Pons (tissue), 1 donor: ENCODE measurements at regions not wholly inside any gene's neighbourhood (a gene's known extent, or its start where the extent isn't known, plus 50 kb on each side); places are given as distances from the start of the nearest gene placed in this dataset.

Experiments used
- DNase-seq: peaks from one replicate; pipeline ENCODE4 v3.0.0-alpha.2; 2016; ENCODE audit warnings: low spot score

DNA sequence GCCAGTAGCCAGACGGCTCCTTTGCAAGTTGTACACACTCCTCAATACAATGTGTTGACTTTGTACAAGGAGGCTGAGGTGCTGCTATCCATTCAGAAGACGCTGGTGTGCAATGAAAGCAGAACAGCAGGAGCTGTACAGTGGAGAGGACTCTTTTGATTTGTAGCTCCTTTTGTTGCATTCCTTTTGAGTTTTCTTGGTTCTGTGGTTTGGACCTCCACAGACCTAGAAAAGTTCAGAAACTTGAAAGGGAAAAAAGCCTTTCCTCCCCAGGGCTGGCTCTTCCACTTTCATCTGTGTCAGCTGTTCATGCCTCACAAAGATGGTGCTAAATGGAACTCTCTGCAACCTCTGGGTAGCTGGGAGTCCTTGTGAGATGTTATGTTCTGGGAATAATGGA lies 117.4 kb downstream of the MAT2B start:
- DNase-seq, result no peak

GRCh38 chr5:163623524-163623923 lies 118.1 kb downstream of the MAT2B start:
- no peak for DNase-seq

DNA sequence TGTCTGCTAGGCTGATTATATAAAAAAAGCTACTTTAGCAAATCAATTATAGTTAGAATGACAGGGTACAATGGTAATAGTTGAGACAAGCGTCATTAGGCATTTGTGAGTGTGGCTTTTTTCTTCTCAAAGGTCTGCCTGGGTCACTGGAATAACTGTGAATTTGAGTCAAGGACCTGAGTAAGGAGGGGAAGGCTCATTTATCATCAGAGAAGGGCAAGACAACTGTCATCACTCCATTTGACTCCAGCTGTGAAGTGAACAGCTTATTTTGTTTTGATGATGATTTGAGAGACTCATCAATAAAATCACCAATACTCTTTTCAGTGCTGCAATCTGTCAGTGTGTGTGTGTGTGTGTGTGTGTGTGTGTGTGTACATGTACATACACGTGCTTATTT lies 118.6 kb downstream of the MAT2B start:
- DNase-seq, result no peak

- DNase-seq, result no peak
Observed at GRCh38 chr5:163624431-163624830, 119.0 kb downstream of the MAT2B start.

GRCh38 chr5:163626904-163627434 lies 121.5 kb downstream of the MAT2B start:
- no peak for DNase-seq

GRCh38 chr5:163631856-163632255 lies 126.4 kb downstream of the MAT2B start:
- no peak for DNase-seq

- no peak for DNase-seq
Observed at GRCh38 chr5:163633926-163634460, 128.6 kb downstream of the MAT2B start.

GRCh38 chr5:163635631-163636030 lies 130.2 kb downstream of the MAT2B start:
- no peak for DNase-seq

GRCh38 chr5:163642904-163643303 lies 137.5 kb downstream of the MAT2B start:
- no peak for DNase-seq

DNA sequence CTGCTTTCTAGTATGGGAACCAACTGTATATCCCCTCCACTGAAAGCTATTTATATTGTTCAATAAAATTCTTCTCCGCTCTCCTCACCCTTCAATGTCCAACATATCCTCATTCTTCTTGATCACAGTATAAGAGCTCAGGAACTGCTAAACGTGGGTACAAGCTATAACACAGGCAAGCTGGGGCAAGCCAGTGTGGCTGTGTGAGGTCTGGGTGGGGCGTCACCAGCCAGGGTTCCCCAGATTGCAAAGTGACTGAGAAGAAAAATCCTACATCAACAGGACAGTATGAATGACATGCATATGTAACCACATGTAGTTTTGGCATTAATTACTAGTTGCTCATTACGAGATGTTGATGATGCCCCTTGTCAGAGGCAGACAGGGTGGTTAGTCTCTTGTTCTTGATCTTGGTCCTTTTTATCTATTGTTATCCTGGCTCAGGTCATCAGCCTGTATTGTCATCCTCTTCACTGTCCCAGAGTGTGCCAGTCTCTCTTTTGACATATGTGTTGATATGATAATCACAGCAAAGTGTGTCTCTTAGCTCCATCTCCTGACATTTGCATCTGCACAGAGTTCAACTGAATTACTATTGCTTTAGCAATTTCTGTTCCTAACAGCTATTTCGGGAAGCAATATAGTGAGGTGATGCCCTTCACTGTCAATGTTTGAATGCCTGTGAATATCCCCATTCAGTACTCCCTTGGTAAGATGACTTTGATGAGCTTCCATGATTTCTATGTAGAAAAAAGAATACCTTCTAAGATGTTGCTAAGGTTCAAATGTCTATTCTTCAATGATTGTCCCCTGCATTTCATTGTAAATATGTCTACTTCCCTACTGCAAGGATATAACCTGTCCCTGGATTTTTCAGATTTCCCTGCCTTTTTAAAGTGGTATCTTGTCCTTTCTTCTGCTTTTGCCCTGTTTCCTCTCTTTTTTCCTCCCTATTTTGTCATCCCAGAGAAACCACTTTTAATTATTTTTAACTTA lies 140.3 kb downstream of the MAT2B start:
- DNase-seq, result no peak

DNA sequence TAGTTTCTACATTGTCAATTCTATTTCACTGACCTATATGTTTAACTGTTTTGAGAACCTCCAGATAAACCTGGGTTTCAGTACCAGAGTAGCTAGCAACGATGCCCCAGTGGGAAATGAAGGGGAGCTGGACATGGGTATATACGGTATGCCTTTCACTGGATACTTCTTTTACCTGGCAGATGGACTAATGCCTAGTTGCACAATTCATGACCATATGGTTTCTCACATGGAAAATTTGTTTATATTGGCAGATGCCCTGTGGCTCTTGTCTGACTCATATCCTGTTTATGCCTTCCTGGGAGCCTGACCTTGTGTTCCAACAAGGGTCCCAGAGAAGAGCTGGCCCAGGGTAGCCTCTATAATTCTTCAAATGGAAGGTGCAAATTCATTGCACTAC lies 144.1 kb downstream of the MAT2B start:
- no peak for DNase-seq

DNA sequence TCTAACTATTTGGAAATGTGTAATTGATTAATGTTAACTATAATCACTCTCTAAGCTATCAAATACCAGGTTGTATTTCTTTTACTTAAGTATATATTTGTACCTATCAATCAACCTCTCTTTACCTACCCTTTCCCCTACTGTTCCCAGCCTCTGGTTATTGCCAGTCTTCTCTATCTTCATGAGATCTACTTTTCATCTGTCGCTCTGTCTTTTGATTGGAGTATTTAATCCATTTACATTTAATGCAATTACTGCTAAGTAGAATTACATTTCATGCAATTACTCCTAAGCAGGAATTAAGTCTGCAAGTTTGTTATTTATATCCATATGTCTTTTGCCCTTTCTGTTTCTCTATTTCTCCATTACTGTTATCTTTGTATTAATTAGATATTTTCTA lies 148.1 kb downstream of the MAT2B start:
- no peak for DNase-seq

- DNase-seq, result no peak
Observed at GRCh38 chr5:163658702-163659567, 153.5 kb downstream of the MAT2B start.

DNA sequence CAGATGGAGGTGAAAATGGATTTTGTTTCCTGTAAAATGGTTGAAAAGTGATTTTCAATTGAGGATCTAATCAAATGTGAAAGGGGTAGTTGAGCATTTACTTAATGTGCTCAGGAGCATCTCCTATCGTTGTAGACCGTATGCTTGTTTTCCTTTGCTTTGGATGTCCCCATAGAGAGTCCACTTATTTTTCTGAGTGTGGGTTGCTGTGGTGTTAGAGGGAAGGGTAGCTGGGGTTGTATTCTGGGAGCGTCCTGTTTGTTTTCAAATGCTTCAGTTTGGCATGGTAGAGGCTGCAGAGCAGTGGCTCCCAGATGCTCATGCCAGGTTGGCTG lies 154.1 kb downstream of the MAT2B start:
- DNase-seq, result no peak

GRCh38 chr5:163660486-163660885 lies 155.1 kb downstream of the MAT2B start:
- DNase-seq, result no peak

DNA sequence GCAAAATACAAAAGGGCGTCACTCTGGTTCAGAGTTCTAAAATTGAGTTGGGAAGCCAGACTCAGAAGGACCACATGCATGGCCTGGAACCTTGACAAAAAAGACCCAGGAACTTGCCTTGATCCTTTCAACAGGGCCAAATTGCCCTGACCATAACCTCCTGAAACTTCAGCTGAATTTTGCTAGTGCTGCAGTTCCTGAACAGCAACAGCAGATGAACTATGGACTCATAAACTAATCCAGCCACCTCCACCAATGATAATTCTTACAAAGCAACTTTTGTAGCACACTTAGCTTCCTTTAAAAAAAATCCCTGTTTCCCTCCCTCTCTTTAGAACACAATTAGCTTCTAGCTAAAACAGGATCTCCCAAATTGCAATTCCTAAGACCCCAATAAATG lies 155.9 kb downstream of the MAT2B start:
- DNase-seq, result no peak

DNA sequence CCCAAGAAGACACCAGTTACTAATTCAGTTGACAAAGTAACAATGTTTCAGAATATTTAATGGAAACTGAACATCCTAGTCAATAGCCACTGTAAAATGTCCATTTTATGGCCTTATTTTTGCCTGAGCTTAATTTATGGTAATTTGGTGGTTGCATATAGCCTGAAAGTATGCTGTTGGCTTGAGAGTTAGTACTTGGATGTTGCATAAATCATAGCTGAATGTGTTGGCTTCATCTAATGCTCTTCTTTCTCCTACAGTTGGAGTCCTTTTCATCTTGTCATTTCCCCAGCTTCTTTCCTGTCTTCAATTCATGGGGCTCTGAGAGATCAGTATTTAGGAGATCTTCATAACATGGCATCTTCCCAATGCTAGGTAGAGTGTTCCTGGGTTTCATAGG lies 164.6 kb downstream of the MAT2B start:
- no peak for DNase-seq

DNA sequence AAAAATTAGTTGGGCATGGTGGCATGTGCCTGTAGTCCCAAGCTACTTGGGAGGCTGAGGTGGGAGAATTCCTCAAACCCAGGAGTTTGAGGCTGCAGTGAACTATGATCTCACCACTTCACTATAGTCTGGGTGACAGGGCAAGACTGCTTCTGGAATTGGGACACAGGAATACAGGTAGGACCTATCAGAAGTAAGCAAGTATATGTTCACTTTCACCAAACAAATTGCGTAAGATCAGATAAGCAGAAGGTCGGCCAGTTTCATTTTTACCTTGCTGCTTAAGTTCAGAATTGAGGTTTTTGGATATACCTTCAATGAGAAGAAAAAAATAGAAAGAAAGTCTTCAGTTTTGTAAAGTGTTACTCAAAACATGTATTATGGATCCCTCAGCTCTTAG lies 171.7 kb downstream of the MAT2B start:
- no peak for DNase-seq

DNA sequence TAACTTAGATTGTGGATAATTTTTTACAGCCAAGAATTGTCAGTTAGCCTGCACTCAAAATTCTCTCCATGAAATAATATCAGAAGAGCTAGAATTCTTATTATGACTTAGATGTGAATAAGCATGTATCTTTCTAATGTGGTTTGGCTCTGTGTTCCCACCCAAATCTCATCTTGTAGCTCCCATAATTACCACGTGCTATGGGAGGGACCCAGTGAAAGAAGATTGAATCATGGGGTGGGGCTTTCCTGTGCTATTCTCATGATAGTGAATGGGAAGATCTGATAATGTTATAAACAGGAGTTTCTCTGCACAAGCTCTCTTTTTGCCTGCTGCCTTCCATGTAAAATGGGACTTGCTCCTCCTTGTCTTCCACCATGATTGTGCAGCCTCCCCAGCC lies 176.8 kb downstream of the MAT2B start:
- DNase-seq, result no peak

DNA sequence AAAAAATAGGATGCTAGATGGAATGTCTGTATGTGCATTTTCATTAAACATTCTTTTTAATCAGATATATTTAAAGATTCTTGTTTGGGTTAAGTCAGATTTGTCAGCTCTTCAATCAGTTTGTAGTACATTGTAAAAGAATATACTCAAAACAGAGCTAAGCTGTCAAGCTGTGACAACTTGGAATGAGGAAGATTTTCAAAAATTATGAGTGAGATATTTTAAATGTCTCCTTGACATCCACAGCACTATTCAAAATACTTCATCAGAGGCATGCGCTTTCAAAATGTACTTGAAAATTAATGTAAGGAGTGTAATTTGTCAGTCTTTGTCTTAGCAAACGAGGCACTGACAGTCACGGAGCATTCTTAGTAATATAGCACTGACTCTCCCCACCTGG lies 182.0 kb downstream of the MAT2B start:
- no peak for DNase-seq

DNA sequence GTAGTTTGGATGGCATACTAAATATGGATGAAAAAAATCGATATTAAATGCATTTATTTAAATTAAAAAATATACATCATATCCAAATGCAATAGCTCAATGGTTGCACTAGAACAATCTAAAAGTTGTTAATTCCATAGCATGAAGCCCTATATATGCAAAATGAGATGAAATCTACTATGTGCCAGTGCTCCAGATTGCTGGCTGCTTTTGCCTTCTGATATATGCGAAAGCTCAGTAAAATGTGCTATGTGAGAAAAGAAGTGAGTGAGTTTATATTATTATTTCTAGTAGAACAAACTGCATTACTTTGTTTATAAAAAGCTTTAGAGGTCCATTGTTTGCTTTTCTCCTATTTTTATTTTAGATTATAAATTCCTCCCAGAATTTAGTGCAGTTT lies 186.7 kb downstream of the MAT2B start:
- DNase-seq, result no peak

GRCh38 chr5:163695830-163696578 lies 190.6 kb downstream of the MAT2B start:
- DNase-seq, result peak; percentile 88
